ENCODE measurements at regions not wholly inside any gene's neighbourhood (a gene's known extent, or its start where the extent isn't known, plus 50 kb on each side); places are given as distances from the start of the nearest gene placed in this dataset.

GRCh38 chr2:19033240-19033639 lies 325.2 kb downstream of the OSR1 start (continued):
- TF ChIP-seq ZBTB33 (IDR thresholded peaks at IDR 0.05) (no peak), FOXA1 (IDR thresholded peaks at IDR 0.05) (no peak), GABPA (IDR thresholded peaks at IDR 0.05 in 1 of 2, conservative IDR thresholded peaks at IDR 0.05 in 1 of 2) (no peak), RAD21 (IDR thresholded peaks at IDR 0.05) (no peak), ATF3 (IDR thresholded peaks at IDR 0.05) (no peak), RXRA (IDR thresholded peaks at IDR 0.05) (no peak), MAX (IDR thresholded peaks at IDR 0.05) (no peak), FOXA2 (IDR thresholded peaks at IDR 0.05) (no peak)

GRCh38 chr2:19031642-19032041 lies 326.8 kb downstream of the OSR1 start:
- no peak overlapping the region for H3K27ac ChIP-seq (ENCODE audit: low read depth in 1 of 2, low read length in 2 of 2)
- no peaks in the 10 kb centered on the region for H3K27me3 ChIP-seq (ENCODE audit: control insufficient read depth in 4 of 4, insufficient read depth in 4 of 4, low read length in 3 of 4)
- TF ChIP-seq NR2F2 (IDR thresholded peaks at IDR 0.05) = no peak
- H3K36me3 ChIP-seq (ENCODE audit: control insufficient read depth in 4 of 4, insufficient read depth in 3 of 4, low read depth in 1 of 4, low read length in 3 of 4) = no peaks in the 10 kb centered on the region
- H3K9ac ChIP-seq (ENCODE audit: low read depth in 1 of 2, low read length in 2 of 2) = no peak overlapping the region
- 71% methylated on average over 1 of the region's 1 CpG for WGBS
- no peaks in the 10 kb centered on the region for H3K9me3 ChIP-seq (ENCODE audit: control insufficient read depth in 4 of 4, low read length in 3 of 4)
- DNase-seq (ENCODE audit: low spot score) = no peak
- no peak overlapping the region for H3K4me3 ChIP-seq (ENCODE audit: low read depth in 1 of 3, low read length in 3 of 3)
- no peaks in the 10 kb centered on the region for H3K4me1 ChIP-seq (ENCODE audit: control insufficient read depth in 4 of 4, insufficient read depth in 4 of 4, low read length in 3 of 4)

- no peak overlapping the region for H3K9ac ChIP-seq (ENCODE audit: low read depth in 1 of 2, low read length in 2 of 2)
- TF ChIP-seq YY1 (IDR thresholded peaks at IDR 0.05) (no peak), HNF4G (IDR thresholded peaks at IDR 0.05) (no peak), FOXA2 (IDR thresholded peaks at IDR 0.05) (no peak), REST (IDR thresholded peaks at IDR 0.05) (no peak), ATF3 (IDR thresholded peaks at IDR 0.05) (no peak)
- H3K4me1 ChIP-seq (ENCODE audit: control insufficient read depth in 4 of 4, insufficient read depth in 4 of 4, low read length in 3 of 4) = no peaks in the 10 kb centered on the region
- no peak overlapping the region for H3K4me3 ChIP-seq (ENCODE audit: low read depth in 1 of 3, low read length in 3 of 3)
- no peaks in the 10 kb centered on the region for H3K9me3 ChIP-seq (ENCODE audit: control insufficient read depth in 4 of 4, low read length in 3 of 4)
- DNase-seq (ENCODE audit: low spot score) = no peak
- 78% methylated on average over 3 of the region's 3 CpGs for WGBS
- no peaks in the 10 kb centered on the region for H3K27me3 ChIP-seq (ENCODE audit: control insufficient read depth in 4 of 4, insufficient read depth in 4 of 4, low read length in 3 of 4)
- no peaks in the 10 kb centered on the region for H3K36me3 ChIP-seq (ENCODE audit: control insufficient read depth in 4 of 4, insufficient read depth in 3 of 4, low read depth in 1 of 4, low read length in 3 of 4)
- no peak overlapping the region for H3K27ac ChIP-seq (ENCODE audit: low read depth in 1 of 2, low read length in 2 of 2)
Measured at GRCh38 chr2:19029655-19030054, 328.8 kb downstream of the OSR1 start.

All from liver (tissue), 7 donors.